ENCODE measurements at regions not wholly inside any gene's neighbourhood (a gene's known extent, or its start where the extent isn't known, plus 50 kb on each side); places are given as distances from the start of the nearest gene placed in this dataset.

- TF ChIP-seq CTCF (IDR thresholded peaks at IDR 0.05) (no peak), POLR2AphosphoS5 (IDR thresholded peaks at IDR 0.05; ENCODE audit: low read depth, low read length) (no peak), MEF2A (IDR thresholded peaks at IDR 0.05; ENCODE audit: borderline replicate concordance, low read depth) (no peak), SMC3 (IDR thresholded peaks at IDR 0.05; ENCODE audit: low read depth, low read length) (no peak), MXI1 (IDR thresholded peaks at IDR 0.05; ENCODE audit: low read depth, low read length) (no peak), FOSL2 (IDR thresholded peaks at IDR 0.05; ENCODE audit: borderline replicate concordance, low read depth) (no peak), CHD2 (IDR thresholded peaks at IDR 0.05; ENCODE audit: low read length, partially characterized antibody) (no peak), TAF1 (IDR thresholded peaks at IDR 0.05; ENCODE audit: borderline replicate concordance, low read depth, low read length) (no peak), RCOR1 (IDR thresholded peaks at IDR 0.05; ENCODE audit: low read length) (no peak)
- TF ChIP-seq, protein P1, sequence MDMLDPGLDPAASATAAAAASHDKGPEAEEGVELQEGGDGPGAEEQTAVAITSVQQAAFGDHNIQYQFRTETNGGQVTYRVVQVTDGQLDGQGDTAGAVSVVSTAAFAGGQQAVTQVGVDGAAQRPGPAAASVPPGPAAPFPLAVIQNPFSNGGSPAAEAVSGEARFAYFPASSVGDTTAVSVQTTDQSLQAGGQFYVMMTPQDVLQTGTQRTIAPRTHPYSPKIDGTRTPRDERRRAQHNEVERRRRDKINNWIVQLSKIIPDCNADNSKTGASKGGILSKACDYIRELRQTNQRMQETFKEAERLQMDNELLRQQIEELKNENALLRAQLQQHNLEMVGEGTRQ (IDR thresholded peaks at IDR 0.05; ENCODE audit: borderline replicate concordance, low read depth, low read length), result no peak
- TF ChIP-seq, protein P2, sequence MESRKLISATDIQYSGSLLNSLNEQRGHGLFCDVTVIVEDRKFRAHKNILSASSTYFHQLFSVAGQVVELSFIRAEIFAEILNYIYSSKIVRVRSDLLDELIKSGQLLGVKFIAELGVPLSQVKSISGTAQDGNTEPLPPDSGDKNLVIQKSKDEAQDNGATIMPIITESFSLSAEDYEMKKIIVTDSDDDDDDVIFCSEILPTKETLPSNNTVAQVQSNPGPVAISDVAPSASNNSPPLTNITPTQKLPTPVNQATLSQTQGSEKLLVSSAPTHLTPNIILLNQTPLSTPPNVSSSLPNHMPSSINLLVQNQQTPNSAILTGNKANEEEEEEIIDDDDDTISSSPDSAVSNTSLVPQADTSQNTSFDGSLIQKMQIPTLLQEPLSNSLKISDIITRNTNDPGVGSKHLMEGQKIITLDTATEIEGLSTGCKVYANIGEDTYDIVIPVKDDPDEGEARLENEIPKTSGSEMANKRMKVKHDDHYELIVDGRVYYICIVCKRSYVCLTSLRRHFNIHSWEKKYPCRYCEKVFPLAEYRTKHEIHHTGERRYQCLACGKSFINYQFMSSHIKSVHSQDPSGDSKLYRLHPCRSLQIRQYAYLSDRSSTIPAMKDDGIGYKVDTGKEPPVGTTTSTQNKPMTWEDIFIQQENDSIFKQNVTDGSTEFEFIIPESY (IDR thresholded peaks at IDR 0.05; ENCODE audit: borderline replicate concordance, low read depth), result no peak
Measured at GRCh38 chr10:71137701-71138100, 74.7 kb upstream of the UNC5B start.
